ENCODE measurements at regions not wholly inside any gene's neighbourhood (a gene's known extent, or its start where the extent isn't known, plus 50 kb on each side); places are given as distances from the start of the nearest gene placed in this dataset.

- TF ChIP-seq CTCF (IDR thresholded peaks at IDR 0.05) (no peak), POLR2A (IDR thresholded peaks at IDR 0.05) (no peak)
Observed at GRCh38 chr3:179503640-179504039, 52.4 kb upstream of the GNB4 start.

Data from tibial nerve (tissue), 3 donors.